ENCODE measurements at regions not wholly inside any gene's neighbourhood (a gene's known extent, or its start where the extent isn't known, plus 50 kb on each side); places are given as distances from the start of the nearest gene placed in this dataset.

GRCh38 chr14:40221428-40221827 lies 789.2 kb upstream of the FBXO33 start:
- TF ChIP-seq, protein P1, sequence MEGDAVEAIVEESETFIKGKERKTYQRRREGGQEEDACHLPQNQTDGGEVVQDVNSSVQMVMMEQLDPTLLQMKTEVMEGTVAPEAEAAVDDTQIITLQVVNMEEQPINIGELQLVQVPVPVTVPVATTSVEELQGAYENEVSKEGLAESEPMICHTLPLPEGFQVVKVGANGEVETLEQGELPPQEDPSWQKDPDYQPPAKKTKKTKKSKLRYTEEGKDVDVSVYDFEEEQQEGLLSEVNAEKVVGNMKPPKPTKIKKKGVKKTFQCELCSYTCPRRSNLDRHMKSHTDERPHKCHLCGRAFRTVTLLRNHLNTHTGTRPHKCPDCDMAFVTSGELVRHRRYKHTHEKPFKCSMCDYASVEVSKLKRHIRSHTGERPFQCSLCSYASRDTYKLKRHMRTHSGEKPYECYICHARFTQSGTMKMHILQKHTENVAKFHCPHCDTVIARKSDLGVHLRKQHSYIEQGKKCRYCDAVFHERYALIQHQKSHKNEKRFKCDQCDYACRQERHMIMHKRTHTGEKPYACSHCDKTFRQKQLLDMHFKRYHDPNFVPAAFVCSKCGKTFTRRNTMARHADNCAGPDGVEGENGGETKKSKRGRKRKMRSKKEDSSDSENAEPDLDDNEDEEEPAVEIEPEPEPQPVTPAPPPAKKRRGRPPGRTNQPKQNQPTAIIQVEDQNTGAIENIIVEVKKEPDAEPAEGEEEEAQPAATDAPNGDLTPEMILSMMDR (IDR thresholded peaks at IDR 0.05) = no peak
- TF ChIP-seq ZFX (IDR thresholded peaks at IDR 0.05; ENCODE audit: borderline replicate concordance) = no peak

Data from 22Rv1 (cell line).